WERI-Rb-1 (cell line): ENCODE measurements at regions not wholly inside any gene's neighbourhood (a gene's known extent, or its start where the extent isn't known, plus 50 kb on each side); places are given as distances from the start of the nearest gene placed in this dataset.

Experiments used
- DNase-seq: peaks from one replicate; pipeline ENCODE4 v3.0.0-alpha.2; 2020
- H3K27ac ChIP-seq: fragments of 250-450 bp; sonication (Bioruptor Pico); 2 replicates; pipeline ENCODE4 v1.5.1; 2020; ENCODE audit warnings: mild to moderate bottlenecking, moderate library complexity
- H3K27me3 ChIP-seq: fragments of 250-450 bp; sonication (Bioruptor Pico); 2 replicates; pipeline ENCODE4 v1.5.1; 2021; ENCODE audit warnings: mild to moderate bottlenecking, low read depth, moderate library complexity; ENCODE audit not compliant: insufficient read depth, severe bottlenecking
- H3K36me3 ChIP-seq: fragments of 250-450 bp; sonication (Bioruptor Pico); 2 replicates; pipeline ENCODE4 v1.5.1; 2020; ENCODE audit warnings: mild to moderate bottlenecking, moderate library complexity
- H3K4me3 ChIP-seq: 2 replicates; pipeline ENCODE4 v1.5.1; 2011; ENCODE audit warnings: low read depth, mild to moderate bottlenecking, control low read depth, low read length
- H3K9me3 ChIP-seq: fragments of 250-450 bp; sonication (Bioruptor Pico); 2 replicates; pipeline ENCODE4 v1.5.1; 2021; ENCODE audit warnings: mild to moderate bottlenecking, moderate library complexity; ENCODE audit not compliant: severe bottlenecking
- TF ChIP-seq, protein P1 (sequence below): IDR thresholded peaks from 2 replicates; pipeline ENCODE4 v1.5.1; 2011; ENCODE audit warnings: low read depth, mild to moderate bottlenecking, control low read depth, inconsistent platforms, low read length

DNA sequence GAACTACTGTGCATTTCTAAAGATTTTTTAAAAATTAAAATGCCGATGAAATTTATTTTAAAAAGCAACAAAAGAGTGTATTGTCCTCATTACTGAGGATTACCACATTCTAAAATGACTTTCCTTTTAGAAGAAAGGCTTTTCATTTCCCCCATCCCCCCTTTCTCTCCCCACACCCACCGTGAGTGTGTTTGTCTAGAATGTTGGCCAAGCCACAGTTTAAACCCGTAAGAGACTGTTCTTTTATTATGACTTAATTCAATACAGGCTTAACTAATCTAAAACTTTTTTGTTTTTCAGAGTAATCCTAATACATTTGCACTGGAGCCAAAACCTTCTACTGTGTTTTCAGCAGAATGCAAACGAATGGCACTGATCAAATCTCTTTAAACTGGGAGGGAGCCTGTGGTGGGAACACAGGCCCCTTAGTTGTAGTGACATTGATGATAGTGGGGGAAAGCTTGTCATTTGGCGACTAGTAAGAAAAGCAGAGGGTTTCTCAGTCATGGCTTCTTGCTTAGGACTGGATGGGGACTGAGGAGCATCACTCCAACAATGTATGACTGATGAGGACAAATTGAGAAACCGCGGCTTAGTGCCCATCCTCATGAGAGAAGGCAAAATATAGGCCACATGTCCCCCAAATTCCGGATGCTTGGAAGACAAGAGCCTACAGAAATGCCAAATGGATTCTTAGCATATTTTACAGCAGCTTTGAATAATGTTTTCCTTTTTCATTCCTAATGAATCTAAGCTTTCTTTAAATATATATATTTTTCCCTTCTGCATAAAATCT, 154.0 kb upstream of the SMIM21 start:
- Histone ChIP-seq H3K4me3 (no peak overlapping the region), H3K27ac (no peak overlapping the region), H3K27me3 (no peaks in the 10 kb centered on the region), H3K9me3 (no peaks in the 10 kb centered on the region), H3K36me3 (no peaks in the 10 kb centered on the region)
- TF ChIP-seq, protein P1, sequence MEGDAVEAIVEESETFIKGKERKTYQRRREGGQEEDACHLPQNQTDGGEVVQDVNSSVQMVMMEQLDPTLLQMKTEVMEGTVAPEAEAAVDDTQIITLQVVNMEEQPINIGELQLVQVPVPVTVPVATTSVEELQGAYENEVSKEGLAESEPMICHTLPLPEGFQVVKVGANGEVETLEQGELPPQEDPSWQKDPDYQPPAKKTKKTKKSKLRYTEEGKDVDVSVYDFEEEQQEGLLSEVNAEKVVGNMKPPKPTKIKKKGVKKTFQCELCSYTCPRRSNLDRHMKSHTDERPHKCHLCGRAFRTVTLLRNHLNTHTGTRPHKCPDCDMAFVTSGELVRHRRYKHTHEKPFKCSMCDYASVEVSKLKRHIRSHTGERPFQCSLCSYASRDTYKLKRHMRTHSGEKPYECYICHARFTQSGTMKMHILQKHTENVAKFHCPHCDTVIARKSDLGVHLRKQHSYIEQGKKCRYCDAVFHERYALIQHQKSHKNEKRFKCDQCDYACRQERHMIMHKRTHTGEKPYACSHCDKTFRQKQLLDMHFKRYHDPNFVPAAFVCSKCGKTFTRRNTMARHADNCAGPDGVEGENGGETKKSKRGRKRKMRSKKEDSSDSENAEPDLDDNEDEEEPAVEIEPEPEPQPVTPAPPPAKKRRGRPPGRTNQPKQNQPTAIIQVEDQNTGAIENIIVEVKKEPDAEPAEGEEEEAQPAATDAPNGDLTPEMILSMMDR: no peak
- no peak for DNase-seq

DNA sequence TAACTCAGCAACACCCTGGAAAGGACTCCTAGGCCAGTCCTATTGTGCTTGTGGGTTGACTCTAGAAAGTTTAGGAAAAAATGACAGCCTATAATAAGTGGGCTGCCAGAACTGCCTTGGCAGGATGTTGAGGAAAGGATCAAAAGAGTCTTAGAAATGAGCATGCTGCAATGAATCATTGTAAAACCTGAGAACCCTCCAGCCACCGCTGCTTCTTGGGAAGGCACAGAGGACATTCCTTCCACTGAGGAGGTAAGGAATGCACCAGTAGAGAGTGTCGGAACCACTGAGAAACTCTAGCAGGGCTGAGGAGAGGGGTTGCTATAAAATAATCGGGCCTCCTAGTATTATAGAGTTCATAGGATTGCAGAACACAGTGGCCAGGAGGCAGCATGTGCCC, 146.7 kb upstream of the SMIM21 start:
- no peaks in the 10 kb centered on the region for H3K27me3 ChIP-seq
- peaks cover 5% of the 10 kb centered on the region for H3K9me3 ChIP-seq
- no peaks in the 10 kb centered on the region for H3K36me3 ChIP-seq
- no peak for DNase-seq
- H3K27ac ChIP-seq: no peak overlapping the region
- H3K4me3 ChIP-seq: no peak overlapping the region
- TF ChIP-seq, protein P1: no peak

DNA sequence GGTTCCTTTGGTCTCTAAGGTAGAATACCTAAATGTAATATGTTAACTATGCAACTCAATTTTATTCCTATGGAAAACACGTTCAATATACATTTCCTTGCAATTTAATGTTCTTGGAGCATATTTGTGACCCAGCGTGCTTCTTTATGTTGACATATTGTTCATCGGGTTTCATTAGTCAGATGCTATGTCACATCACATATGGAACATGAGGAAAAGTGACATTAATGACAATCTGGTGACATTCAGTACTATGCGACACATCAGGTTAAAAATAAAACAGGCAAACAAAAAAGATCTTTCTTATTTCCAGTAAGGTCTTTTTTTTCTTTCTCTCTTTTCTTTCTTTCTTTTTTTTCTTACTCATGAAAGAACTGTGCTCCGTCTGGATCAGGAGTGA, 135.6 kb upstream of the SMIM21 start:
- no peak overlapping the region for H3K27ac ChIP-seq
- TF ChIP-seq, protein P1: no peak
- no peaks in the 10 kb centered on the region for H3K9me3 ChIP-seq
- H3K36me3 ChIP-seq: no peaks in the 10 kb centered on the region
- no peak overlapping the region for H3K4me3 ChIP-seq
- H3K27me3 ChIP-seq: no peaks in the 10 kb centered on the region
- DNase-seq: no peak

DNA sequence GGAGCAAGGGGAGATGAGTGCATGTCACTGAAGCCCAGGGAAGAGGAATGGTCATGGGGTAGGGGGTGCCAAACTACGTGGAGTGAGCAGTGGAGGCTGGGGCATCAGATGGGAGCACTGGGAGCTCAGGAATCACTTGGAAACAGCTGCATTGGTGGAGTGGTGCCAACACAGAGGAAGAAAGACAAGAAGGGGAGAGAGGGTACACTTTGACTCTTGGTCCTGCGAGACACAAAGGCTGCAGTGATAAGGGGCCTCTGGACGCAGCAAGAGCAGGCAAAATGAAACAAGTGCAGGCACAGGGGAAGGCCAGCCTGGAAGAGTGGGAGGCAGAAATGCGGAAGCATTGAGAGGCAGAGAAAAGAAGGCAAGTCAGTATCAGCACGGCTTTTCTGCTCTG, 134.7 kb upstream of the SMIM21 start:
- no peaks in the 10 kb centered on the region for H3K9me3 ChIP-seq
- no peak overlapping the region for H3K27ac ChIP-seq
- no peaks in the 10 kb centered on the region for H3K36me3 ChIP-seq
- H3K4me3 ChIP-seq: no peak overlapping the region
- DNase-seq: no peak
- H3K27me3 ChIP-seq: no peaks in the 10 kb centered on the region
- TF ChIP-seq, protein P1: no peak

DNA sequence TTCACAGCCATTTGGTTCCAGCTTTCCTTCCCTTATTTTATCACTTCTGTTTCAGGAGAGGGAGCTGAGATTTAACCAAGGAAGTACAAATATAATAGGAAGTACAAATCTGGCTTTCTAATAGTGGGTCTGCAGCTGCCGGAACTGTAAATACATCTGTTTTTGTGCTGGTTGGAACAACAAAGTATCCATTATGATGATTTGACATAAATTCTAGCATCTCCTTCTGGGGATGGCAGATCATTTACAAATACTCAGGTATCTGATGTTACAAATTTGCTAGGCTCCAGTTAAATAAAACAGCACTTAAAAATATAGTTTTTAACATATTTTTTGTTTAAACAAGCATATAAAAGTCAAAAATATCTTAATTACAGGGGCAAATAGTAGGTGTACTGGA, 131.3 kb upstream of the SMIM21 start:
- no peaks in the 10 kb centered on the region for H3K36me3 ChIP-seq
- no peaks in the 10 kb centered on the region for H3K27me3 ChIP-seq
- DNase-seq: no peak
- no peaks in the 10 kb centered on the region for H3K9me3 ChIP-seq
- TF ChIP-seq, protein P1: no peak
- no peak overlapping the region for H3K4me3 ChIP-seq
- H3K27ac ChIP-seq: no peak overlapping the region

DNA sequence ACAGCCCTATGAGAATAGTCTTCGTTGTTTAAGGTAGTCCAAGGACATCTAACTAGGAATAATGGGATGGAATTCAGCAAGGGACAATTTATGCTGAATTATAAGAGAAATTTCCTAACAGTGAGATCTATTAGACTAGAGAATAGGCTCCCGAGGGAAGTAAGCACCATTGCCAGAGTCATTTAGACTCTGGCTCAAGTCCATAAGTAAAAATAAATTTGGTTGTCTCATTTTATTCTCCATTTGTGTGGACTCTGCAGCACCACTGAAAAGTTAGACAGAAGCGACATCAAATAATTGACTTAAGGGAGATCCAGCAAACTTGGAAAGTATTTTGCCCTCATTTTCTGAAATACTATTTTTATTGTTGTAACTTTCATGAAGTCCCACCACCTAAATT, 129.3 kb upstream of the SMIM21 start:
- Histone ChIP-seq H3K27me3 (no peaks in the 10 kb centered on the region), H3K9me3 (no peaks in the 10 kb centered on the region), H3K4me3 (no peak overlapping the region), H3K27ac (no peak overlapping the region), H3K36me3 (no peaks in the 10 kb centered on the region)
- TF ChIP-seq, protein P1: no peak
- no peak for DNase-seq
